HUDEP-2 (cell line): ENCODE measurements at regions not wholly inside any gene's neighbourhood (a gene's known extent, or its start where the extent isn't known, plus 50 kb on each side); places are given as distances from the start of the nearest gene placed in this dataset.

Source experiments
- DNase-seq, 76 experiments: peaks; one replicate each; lab custom pipeline; 2025; ENCODE audit not compliant: unreplicated experiment in 76 of 76; lab: John Stamatoyannopoulos, UW

DNA sequence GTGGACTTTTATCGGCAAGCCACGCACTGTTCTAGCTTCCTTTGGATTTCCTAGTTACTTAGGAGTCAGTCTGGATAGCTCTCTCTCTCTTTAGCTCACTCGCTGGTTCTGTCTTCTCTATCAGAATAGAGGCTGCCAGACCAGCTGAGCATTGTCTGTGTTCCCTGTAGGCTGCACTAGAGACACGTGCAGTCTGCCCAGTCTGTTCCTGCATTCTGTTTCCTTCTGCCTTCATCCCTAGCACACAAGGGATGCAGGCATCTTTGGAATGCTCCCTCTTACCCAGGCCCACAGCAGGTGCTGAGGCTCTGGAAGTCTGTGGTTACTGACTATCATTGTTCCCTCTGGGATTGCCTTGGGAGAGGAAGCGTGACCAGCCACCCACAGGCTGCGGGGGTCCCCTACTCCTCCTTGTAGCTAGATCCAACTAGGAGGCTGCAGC is 322.8 kb downstream of the ZNF621 start:
- no peak for DNase-seq

DNA sequence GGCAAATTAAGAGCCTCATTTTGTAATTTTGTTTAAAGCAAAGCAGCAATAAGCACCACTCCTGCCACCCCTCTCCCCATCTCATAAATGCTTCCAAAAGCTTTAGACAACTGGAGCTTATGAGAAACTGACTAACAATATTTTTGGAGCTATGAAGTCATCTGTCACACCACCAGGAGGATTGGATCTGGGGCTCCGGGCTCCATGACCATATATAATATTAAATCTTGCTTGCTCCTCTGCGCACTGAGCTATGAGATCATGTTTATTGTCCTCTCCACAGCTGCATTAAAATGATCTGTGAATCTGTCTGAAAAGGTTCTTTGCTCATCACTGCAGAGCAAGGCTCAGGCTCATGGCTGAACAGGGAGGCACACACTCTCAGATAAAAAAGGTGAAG is 323.7 kb downstream of the ZNF621 start:
- DNase-seq, result no peak

DNA sequence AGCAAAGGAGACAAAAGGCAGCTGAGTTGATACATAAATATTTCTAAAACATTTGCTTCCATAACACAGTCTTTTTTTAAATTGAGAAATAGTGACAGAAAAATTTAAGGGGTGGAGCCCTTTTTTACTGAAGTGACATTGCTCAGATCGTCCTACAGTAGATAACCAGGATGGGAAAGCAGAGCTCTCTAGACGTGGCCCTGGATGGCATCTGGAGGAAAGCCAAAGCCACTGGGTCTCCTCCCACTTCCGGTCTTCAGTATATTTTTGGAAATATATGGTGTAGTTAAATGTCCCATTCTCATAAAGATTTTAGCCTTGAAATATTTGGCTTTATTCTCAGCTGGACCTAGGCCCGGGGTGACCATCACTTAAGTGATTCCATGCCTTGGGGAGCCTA is 326.1 kb downstream of the ZNF621 start:
- DNase-seq, result no peak

DNA sequence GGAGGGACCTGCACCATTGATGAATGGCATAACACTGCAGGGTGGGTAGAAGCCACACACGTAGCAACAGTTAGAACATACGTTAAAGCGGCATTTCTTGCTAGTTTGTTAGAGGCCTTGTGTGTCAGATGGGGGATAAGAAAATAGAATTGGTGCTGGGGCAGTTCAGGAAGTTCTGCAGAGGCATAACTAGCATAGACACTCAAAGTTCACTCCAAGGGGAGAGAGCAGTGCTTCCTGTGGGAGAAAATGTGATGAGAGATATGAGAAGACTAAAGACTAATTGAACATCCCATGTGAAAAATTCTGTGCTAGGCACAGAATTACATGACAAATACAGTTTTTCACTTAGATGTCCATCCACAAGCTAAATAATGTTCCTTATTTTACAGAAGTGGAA is 327.1 kb downstream of the ZNF621 start:
- DNase-seq, result no peak

DNA sequence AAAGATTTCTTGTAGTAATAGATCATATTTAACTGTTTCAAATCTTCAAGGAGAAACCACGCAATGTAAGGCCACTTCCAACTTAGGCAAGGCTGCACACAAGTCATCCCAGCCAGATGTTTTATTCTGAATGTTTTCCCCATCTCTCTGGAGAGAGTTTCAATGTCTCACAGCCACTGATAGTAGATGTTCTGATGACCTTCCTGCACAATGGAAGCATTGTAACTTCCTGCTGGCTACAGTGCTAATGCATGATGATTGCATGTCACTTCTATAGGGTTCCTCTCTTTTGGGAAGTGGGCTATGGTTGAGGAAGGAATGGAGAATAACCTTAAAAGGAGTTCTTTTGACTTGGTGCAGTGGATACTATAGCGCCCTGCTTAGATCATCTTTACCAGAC is 328.0 kb downstream of the ZNF621 start:
- DNase-seq, result no peak

DNA sequence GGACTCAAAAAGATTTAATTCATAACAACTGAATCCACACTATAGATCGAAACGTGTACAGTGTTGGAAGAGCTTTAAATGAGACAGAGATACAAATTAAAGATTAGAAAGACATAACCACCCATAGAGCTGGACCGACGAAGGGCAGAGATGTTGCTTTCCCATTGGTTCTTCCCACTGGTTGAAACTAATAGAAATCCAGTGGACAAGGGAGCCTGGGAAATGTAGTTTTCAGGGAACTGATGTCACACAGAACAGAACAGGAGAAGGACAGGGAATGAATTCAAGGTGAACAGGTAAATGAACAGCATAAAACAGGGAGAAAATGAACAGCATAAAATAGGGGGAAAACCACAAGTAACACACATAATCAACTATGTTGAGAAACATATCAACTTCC is 328.7 kb downstream of the ZNF621 start:
- DNase-seq, result no peak

DNA sequence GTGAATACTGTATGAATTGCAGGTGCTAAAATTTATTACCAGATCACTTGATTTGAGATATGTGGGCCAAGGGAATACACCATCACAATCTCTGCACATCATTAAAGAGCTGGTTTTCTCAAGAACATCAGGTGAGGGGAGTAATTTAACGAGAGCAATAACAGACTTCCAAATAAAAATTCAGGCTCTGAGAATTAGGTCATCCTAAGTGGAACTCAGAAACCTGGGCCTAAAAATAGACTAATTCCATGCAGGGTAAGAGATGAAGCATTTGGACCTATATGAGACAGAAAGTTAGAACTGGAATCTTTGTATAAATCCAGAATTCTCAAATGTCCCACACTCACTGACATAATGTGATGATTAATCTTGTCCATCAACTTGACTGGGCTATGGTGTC is 331.1 kb downstream of the ZNF621 start:
- DNase-seq, result no peak

DNA sequence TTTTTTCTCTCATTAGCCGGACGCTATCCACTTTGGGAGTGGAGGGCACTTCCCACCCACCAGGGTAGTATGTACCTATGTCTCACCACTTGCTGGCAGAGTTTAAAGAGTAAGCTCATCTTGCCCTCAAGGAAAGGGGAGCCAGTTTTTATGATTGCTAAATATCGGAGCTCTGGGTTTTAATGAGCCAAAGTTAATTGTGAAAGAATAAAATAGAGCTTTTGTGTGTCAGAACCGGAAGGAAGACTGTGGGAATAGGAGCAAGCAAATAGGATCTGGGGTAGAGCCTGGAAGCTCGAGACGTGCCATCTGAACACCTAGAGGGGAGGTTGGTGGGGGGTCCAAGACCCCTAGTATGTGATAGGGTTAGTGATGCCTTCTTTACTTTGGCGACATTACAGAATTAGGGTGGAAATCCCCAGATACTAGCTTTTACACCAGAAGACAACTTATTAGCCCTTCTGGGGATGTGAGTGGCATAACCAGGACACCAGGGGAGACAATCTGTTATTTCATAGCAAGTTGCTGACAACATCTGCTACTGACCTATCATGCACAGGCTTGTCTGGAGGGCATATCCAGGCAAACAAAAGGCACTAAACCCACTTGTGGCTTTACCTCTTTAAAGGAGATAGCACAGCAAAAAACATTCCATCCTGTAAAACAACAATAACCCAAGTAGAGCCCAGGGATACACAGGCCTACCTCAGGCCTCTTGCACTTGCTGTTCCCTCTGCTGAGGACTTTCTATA is 333.8 kb downstream of the ZNF621 start:
- no peak for DNase-seq

DNA sequence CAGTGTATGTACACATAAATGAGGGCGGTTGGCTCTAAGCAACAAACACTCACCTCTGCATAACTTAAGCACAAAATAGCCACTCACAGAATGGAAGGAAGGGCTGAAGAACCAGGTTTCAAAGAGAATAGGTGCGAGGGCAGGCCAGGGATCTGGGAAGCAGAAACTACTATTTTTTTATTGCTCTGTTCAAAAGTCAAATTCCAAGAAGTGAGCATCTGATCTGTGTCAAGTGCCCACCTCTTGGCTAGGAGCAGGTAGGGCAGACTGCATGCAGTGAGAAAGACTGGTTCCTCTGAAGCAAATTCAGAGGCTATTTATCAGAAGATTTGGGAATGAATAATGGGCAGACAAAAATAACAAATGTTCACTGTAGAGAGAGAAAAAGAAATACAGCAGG is 336.4 kb upstream of the CTNNB1 start:
- no peak for DNase-seq

DNA sequence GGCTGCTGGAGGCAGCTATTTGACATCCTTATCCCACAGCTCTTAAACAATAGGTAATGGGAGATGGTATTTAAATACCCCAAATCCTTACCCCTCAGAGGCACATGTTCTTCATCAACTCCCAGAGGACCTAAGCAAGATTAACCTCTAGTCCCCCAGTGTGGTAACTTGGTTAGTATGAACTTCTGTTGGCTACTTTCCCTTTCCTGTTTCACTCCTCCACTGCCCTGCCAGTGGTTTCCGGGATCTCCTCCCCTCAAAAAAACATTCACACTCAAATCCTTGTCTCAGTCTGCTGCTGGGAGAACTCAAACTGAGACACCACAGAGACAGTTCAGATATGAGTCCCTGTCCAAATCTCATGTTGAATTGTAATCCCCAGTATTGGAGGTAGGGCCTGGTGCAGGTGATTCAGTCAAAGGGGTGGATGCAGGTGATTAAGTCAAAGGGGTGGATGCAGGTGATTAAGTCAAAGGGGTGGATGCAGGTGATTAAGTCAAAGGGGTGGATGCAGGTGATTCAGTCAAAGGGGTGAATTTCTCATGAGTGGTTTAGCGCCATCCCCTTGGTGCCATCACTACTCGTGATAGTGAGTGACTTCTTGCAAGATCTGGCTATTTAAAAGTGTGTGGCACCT is 335.0 kb upstream of the CTNNB1 start:
- no peak for DNase-seq

DNA sequence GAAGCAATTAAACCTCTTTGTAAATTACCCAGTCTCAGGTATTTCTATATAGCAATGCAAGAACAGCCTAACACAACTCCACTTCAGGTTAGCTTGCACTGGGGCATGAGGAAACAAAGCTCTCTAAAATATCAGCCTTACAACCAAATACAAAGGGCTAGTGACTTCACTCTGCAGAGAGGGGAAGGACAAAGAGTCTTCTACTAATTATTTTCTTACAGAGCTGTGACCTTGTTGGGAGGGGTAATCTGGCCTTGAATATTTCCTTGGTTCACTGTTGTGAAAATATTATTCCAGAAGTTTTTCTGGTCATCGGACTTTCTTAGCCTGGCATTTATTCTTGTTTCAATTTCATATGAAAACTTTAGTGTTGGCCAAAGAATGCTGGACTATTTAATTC is 334.4 kb upstream of the CTNNB1 start:
- DNase-seq, result no peak

DNA sequence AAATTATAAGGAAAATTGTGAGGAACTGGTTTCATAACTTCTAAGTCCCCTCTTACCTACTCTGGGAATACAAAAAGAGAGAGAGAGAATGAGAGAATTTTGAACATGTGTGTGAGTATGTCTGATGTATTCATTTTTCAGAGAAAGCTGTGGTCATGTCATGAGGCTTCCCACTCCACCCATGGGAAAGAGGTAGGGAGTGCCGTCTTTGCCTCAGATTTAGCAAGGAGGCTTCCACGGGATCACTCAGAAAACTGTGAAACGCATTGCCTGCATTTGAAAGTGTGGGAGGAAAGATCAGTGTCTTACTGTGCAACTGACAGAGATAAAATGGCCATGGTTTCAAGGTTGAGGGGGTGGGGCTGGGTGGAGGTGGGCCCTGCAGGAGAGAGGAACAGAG is 331.5 kb upstream of the CTNNB1 start:
- DNase-seq, result no peak

DNA sequence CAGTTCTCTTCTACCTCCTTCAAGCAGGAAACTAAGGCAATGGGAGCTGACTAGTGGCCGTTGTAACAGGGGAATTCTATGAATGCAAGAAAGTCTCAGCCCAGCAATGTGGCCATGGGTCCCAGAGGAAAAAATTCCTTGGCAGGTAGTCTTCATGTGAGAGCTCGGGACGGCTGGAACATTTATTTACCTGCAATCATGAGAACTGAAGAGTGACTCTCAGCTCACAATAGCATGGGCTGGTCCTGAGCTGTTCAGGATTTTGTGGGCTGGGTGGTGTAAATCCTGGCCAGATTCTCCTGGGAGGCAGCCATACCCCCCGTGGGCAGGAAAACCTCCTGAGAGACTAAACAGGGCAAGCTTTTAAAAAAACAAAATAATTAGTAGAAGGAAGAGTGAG is 330.3 kb upstream of the CTNNB1 start:
- no peak for DNase-seq

DNA sequence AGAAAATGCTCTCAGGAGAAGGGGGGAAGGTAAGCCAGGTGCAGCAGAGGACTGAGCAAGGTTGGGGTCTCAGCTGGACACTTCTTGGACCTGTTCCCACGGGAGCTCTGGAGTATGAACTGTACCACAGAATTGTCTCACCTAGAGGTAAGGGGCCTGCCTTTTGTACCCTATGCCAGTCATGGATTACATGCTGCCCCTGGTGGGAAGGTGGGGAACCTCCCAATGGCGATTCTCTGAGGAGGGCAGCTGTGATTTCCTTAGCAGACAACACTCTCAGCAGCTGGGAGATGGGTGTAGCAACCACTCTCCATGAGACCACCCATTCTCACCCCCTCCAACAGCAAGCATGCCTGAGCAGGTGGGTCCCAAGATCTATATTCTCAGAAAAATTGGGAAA is 329.4 kb upstream of the CTNNB1 start:
- DNase-seq, result no peak

DNA sequence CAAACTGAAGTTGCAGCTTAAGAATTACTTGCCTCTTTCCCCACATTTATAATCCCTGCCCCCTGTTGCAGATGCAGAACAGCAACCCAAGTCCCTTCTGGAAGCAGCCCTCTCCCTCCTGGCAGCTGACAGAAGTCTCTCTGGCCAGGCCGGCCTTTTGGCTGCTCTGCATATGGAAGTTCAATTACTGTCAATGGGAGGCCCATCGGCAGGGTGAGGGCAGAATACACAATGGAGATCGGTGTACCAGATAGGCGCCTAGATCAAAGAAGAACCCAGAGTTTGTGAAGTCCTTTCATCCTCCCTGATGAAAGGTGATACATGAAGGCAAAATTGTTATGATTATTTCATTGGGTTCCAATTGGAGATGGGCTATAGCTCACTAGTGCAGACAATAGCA is 327.9 kb upstream of the CTNNB1 start:
- DNase-seq, result no peak

DNA sequence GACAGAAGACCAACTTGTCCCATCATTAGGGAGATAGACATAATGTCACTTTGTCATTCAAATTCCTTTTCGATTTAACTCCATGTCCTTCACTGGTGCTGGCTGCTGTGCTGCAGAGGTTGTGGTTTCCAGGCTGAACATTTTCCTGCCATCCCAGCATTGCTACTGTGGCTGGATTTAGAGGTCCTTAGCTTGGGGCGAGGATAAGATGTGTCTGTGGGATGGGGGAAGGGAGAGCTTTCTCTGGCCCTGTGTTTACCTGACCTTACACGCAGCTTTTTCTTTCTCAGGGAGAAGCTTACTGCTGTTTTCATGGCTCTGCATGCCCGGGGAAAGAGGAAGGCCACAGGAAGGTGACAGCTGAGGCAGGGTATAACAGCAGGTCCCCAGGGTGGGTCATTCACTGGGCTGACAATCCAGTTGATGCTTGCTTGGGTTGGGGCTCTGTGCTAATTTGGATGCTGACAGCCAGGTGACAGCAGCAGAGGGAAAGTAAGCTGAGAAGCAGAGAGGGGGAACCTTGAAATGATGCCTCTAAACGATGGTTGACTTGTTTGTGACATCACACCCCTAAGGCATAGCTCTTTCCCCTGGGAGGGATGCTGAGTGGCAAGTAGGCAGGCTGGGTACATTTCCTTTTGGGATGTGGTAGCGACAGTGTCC is 326.9 kb upstream of the CTNNB1 start:
- no peak for DNase-seq

DNA sequence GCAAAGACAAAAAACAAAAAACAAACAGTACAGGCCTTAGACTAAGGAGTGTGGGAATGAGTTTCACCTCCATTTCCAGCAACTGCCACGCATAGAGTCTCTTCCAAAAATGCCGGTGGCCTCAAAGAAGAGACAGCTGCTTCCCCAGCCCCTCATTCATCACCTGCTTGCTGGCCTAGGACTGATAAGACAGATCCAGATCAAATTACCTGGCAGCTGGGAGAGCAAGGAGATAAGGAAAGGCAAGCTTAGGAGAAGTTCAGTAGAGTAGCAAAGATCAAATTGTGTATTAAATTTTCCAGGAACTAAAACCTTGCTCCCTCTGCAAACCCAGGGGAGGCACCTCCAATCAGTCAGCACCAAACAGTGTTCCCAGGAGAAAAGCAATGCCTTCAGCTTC is 325.8 kb upstream of the CTNNB1 start:
- no peak for DNase-seq

DNA sequence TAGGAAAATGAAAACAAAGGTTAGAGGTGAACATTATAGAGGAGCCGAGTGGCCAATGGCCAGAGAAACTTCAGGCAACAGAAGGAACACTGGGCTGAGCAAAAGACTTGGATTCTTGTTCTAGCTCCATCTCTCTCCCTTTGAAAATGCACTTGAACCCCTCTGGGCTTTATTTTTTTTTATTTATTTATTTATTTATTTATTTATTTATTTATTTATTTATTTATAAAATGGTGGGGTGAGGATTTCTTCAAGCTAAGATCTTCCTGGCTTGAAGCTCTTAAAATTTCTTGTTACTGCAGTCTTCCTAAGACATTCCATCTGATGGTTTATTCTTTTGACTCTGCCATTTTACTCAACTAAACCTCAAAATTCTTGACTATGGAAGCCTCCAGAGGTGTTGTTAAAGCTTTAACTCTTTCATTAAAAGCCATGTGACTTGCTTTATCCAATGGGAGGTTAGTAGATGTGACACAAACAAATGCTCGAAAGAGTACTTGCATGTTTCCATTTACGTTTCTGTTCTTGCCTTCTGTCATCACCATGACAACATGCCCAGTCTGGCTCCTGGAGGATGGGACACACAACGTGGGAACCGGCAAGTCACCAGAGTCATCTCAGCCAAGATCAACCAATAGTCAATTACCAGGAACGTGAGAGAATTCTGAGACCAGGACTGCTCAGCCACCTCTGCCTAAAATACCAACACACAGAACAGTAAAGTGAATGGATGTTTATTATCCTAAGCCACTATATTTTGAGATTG is 325.2 kb upstream of the CTNNB1 start:
- no peak for DNase-seq

DNA sequence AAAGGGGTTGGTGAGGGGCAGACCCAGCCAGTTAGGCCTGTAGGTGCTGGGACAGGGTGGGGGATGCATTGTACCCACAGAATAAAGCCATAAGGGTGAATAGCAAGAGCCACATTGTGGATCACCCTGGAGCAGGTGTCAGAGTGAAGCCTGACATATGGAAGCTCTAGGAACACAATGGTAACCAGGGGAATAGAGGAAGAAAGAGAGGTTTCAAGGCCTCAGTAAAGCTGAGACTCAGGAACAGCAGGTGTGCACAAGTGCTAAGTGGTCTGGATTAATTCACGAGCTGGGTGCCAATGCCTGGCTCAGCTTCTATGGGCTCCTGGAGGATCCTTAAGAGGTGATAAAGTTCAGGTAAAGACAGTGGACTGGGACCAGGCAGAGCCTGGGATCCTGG is 323.7 kb upstream of the CTNNB1 start:
- no peak for DNase-seq

DNA sequence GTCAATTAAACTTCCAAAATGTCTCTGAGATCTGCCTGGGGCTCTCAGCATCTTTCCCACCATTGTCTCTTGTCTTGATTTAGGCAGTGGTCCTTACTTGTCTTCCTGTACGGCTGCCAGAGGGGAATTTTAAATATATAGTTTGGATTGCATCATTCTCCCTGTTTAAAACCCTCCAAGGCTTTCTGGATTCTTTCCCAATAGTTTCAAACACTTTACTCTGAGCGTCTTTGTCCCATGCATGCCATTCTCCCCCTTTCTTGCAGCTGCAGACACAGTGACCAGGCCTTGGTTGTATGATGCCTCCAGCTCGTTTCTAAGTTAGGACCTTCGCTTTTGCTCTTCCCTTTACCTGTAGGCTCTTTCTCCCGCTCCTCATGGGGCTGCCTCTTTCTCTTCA is 323.3 kb upstream of the CTNNB1 start:
- DNase-seq, result no peak

DNA sequence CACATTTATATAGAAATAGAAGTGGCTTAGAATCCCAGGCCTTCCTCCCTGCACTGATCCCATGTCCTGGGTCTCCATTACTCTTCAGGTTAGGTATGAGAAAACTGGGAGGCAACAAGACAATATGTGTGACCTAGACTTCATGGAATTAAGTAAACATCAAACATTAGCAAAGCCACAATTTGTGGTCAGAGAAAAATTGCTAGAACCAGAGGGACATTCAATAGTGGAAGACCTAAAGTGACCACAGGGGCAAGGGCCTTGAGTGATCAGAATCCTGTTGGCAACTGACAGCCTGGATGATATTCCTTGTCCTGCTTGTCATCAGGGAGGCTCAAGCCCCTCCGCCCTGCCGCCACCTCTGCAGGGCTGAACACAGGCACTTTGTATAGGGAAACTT is 322.8 kb upstream of the CTNNB1 start:
- DNase-seq, result no peak
